ENCODE measurements at regions not wholly inside any gene's neighbourhood (a gene's known extent, or its start where the extent isn't known, plus 50 kb on each side); places are given as distances from the start of the nearest gene placed in this dataset.
A peak's percentile ranks its signal among the peaks of the same experiment; 100 is the strongest.

DNA sequence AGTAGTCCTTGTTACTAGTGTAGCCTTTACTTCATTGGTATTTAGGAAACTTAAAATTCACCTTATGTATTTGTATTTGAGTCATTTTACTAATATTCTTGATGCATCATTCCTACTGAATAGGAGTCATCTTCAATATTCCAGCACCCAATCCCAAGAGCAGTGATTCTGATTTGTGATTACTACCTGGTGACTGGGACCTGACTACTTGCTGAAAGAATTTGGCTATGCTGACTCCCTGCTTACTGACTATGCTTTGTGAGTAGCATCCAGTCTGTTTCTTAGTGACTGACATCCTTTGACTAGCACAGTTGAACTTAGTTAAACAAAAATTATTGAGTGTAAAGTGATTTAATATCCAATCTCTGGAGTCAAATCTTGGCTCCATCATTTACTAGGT is 129.9 kb upstream of the NEGR1 start:
- no peak for TF ChIP-seq CTCF (conservative IDR thresholded peaks at IDR 0.05; ENCODE audit: low read depth in 2 of 2)
- TF ChIP-seq ZNF331 (CRISPR knock-in tag; IDR thresholded peaks at IDR 0.05; ENCODE audit: low read depth), result no peak
- H3K4me3 Mint-ChIP-seq, result no peak overlapping the region
- H3K79me2 ChIP-seq (replicated peaks; ENCODE audit: insufficient read depth), result no peaks in the 10 kb centered on the region
- H4K20me1 ChIP-seq (replicated peaks; ENCODE audit: insufficient read depth), result no peaks in the 10 kb centered on the region
- no peak overlapping the region for H3K27ac ChIP-seq (ENCODE audit: low read depth)
- H3K4me1 Mint-ChIP-seq, result peaks cover 3% of the 10 kb centered on the region; the same call in 2 of the 3 replicates
- no peak for ATAC-seq
- H2AFZ ChIP-seq, result no peak overlapping the region
- no peaks in the 10 kb centered on the region for H3K36me3 ChIP-seq (ENCODE audit: insufficient read depth)
- no peak overlapping the region for H3K4me2 ChIP-seq
- DNase-seq (ENCODE audit: low spot score), result no peak
- H3K4me1 ChIP-seq (ENCODE audit: insufficient read depth), result no peaks in the 10 kb centered on the region
- no peak overlapping the region for H3K27ac Mint-ChIP-seq
- no peak overlapping the region for H3K4me3 ChIP-seq
- peaks cover 3% of the 10 kb centered on the region for H3K27me3 Mint-ChIP-seq (ENCODE audit: insufficient read depth, low read depth, poor library complexity)
- no peaks in the 10 kb centered on the region; the same call in 2 of the 3 replicates for H3K9me3 Mint-ChIP-seq
- H3K27me3 ChIP-seq (ENCODE audit: insufficient read depth), result no peaks in the 10 kb centered on the region
- H3K36me3 Mint-ChIP-seq (ENCODE audit: low read depth), result peaks cover 3% of the 10 kb centered on the region; the same call in 1 of the 3 replicates
- H3F3A ChIP-seq (replicated peaks; ENCODE audit: low read depth), result no peaks in the 10 kb centered on the region
- H3K9me2 ChIP-seq (ENCODE audit: insufficient read depth), result no peaks in the 10 kb centered on the region

DNA sequence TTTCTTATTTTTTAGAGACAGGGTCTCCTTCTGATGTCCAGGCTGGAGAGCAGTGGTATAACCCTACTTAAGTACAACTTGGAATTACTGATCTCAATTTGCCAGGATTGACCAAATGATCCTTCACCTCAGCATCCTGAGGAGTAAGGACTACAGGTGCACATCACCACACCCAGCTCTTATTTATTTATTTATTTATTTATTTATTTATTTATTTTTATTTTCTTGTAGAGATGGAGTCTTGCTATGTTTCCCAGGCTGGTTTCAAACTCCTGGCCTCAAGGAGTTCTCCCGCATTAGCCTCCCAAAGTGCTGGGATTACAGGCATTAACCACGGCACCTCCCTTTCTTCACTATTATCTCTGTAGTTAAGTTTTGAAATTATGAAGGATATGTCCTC is 117.5 kb upstream of the NEGR1 start:
- no peaks in the 10 kb centered on the region for H3K36me3 Mint-ChIP-seq (ENCODE audit: low read depth)
- no peak overlapping the region for H3K4me2 ChIP-seq
- no peaks in the 10 kb centered on the region for H3K36me3 ChIP-seq (ENCODE audit: insufficient read depth)
- ATAC-seq, result no peak
- no peaks in the 10 kb centered on the region for H3K9me3 Mint-ChIP-seq
- no peaks in the 10 kb centered on the region for H4K20me1 ChIP-seq (replicated peaks; ENCODE audit: insufficient read depth)
- H3K4me3 ChIP-seq, result no peak overlapping the region
- H3K4me3 Mint-ChIP-seq, result no peak overlapping the region
- no peak for DNase-seq (ENCODE audit: low spot score)
- TF ChIP-seq ZNF331 (CRISPR knock-in tag; IDR thresholded peaks at IDR 0.05; ENCODE audit: low read depth) (no peak), JUNB (IDR thresholded peaks at IDR 0.05; ENCODE audit: unreplicated experiment) (no peak), EZH2phosphoT487 (IDR thresholded peaks at IDR 0.05; ENCODE audit: unreplicated experiment) (no peak), EZH2 (IDR thresholded peaks at IDR 0.05; ENCODE audit: low read depth, unreplicated experiment) (no peak)
- H3K27ac Mint-ChIP-seq, result no peak overlapping the region
- no peaks in the 10 kb centered on the region for H3F3A ChIP-seq (replicated peaks; ENCODE audit: low read depth)
- no peaks in the 10 kb centered on the region for H3K79me2 ChIP-seq (replicated peaks; ENCODE audit: insufficient read depth)
- no peak overlapping the region for H3K27ac ChIP-seq (ENCODE audit: low read depth)
- H3K4me1 ChIP-seq (ENCODE audit: insufficient read depth), result no peaks in the 10 kb centered on the region
- H3K27me3 ChIP-seq (ENCODE audit: insufficient read depth), result no peaks in the 10 kb centered on the region
- no peak overlapping the region for H2AFZ ChIP-seq
- peaks cover 2% of the 10 kb centered on the region; the same call in 2 of the 3 replicates for H3K4me1 Mint-ChIP-seq
- H3K9me2 ChIP-seq (ENCODE audit: insufficient read depth), result no peaks in the 10 kb centered on the region
- H3K27me3 Mint-ChIP-seq (ENCODE audit: insufficient read depth, low read depth, poor library complexity), result peaks cover 2% of the 10 kb centered on the region

- Histone ChIP-seq H3K4me1 (ENCODE audit: insufficient read depth) (no peaks in the 10 kb centered on the region), H3K79me2 (replicated peaks; ENCODE audit: insufficient read depth) (no peaks in the 10 kb centered on the region), H2AFZ (no peak overlapping the region), H3K9me2 (ENCODE audit: insufficient read depth) (no peaks in the 10 kb centered on the region), H3K4me2 (no peak overlapping the region), H3K27ac (ENCODE audit: low read depth) (no peak overlapping the region), H3K27me3 (ENCODE audit: insufficient read depth) (no peaks in the 10 kb centered on the region), H3K36me3 (ENCODE audit: insufficient read depth) (no peaks in the 10 kb centered on the region), H3K4me3 (no peak overlapping the region), H4K20me1 (replicated peaks; ENCODE audit: insufficient read depth) (no peaks in the 10 kb centered on the region), H3F3A (replicated peaks; ENCODE audit: low read depth) (no peaks in the 10 kb centered on the region)
- H3K27ac Mint-ChIP-seq, result peak overlapping the region; percentile 34
- TF ChIP-seq EZH2phosphoT487 (IDR thresholded peaks at IDR 0.05; ENCODE audit: unreplicated experiment) (no peak), ZNF114 (CRISPR knock-in tag; IDR thresholded peaks at IDR 0.05) (no peak)
- TF ChIP-seq, protein P1, sequence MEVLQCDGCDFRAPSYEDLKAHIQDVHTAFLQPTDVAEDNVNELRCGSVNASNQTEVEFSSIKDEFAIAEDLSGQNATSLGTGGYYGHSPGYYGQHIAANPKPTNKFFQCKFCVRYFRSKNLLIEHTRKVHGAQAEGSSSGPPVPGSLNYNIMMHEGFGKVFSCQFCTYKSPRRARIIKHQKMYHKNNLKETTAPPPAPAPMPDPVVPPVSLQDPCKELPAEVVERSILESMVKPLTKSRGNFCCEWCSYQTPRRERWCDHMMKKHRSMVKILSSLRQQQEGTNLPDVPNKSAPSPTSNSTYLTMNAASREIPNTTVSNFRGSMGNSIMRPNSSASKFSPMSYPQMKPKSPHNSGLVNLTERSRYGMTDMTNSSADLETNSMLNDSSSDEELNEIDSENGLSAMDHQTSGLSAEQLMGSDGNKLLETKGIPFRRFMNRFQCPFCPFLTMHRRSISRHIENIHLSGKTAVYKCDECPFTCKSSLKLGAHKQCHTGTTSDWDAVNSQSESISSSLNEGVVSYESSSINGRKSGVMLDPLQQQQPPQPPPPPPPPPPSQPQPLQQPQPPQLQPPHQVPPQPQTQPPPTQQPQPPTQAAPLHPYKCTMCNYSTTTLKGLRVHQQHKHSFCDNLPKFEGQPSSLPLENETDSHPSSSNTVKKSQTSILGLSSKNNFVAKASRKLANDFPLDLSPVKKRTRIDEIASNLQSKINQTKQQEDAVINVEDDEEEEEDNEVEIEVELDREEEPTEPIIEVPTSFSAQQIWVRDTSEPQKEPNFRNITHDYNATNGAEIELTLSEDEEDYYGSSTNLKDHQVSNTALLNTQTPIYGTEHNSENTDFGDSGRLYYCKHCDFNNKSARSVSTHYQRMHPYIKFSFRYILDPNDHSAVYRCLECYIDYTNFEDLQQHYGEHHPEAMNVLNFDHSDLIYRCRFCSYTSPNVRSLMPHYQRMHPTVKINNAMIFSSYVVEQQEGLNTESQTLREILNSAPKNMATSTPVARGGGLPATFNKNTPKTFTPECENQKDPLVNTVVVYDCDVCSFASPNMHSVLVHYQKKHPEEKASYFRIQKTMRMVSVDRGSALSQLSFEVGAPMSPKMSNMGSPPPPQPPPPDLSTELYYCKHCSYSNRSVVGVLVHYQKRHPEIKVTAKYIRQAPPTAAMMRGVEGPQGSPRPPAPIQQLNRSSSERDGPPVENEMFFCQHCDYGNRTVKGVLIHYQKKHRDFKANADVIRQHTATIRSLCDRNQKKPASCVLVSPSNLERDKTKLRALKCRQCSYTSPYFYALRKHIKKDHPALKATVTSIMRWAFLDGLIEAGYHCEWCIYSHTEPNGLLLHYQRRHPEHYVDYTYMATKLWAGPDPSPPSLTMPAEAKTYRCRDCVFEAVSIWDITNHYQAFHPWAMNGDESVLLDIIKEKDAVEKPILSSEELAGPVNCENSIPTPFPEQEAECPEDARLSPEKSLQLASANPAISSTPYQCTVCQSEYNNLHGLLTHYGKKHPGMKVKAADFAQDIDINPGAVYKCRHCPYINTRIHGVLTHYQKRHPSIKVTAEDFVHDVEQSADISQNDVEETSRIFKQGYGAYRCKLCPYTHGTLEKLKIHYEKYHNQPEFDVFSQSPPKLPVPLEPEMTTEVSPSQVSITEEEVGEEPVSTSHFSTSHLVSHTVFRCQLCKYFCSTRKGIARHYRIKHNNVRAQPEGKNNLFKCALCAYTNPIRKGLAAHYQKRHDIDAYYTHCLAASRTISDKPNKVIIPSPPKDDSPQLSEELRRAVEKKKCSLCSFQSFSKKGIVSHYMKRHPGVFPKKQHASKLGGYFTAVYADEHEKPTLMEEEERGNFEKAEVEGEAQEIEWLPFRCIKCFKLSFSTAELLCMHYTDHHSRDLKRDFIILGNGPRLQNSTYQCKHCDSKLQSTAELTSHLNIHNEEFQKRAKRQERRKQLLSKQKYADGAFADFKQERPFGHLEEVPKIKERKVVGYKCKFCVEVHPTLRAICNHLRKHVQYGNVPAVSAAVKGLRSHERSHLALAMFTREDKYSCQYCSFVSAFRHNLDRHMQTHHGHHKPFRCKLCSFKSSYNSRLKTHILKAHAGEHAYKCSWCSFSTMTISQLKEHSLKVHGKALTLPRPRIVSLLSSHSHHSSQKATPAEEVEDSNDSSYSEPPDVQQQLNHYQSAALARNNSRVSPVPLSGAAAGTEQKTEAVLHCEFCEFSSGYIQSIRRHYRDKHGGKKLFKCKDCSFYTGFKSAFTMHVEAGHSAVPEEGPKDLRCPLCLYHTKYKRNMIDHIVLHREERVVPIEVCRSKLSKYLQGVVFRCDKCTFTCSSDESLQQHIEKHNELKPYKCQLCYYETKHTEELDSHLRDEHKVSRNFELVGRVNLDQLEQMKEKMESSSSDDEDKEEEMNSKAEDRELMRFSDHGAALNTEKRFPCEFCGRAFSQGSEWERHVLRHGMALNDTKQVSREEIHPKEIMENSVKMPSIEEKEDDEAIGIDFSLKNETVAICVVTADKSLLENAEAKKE (CRISPR knock-in tag; IDR thresholded peaks at IDR 0.05), result no peak
- peaks cover 2% of the 10 kb centered on the region for H3K27me3 Mint-ChIP-seq (ENCODE audit: insufficient read depth, low read depth, poor library complexity)
- H3K9me3 Mint-ChIP-seq, result no peaks in the 10 kb centered on the region
- no peak overlapping the region for H3K4me3 Mint-ChIP-seq
- H3K4me1 Mint-ChIP-seq, result peaks cover 2% of the 10 kb centered on the region; the same call in 2 of the 3 replicates
- H3K36me3 Mint-ChIP-seq (ENCODE audit: low read depth), result no peaks in the 10 kb centered on the region
- DNase-seq (ENCODE audit: low spot score) (no peak), ATAC-seq (peak; percentile 41; the same call in 2 of the 3 replicates)
These were observed 115.4 kb upstream of the NEGR1 start for GRCh38 chr1:72397786-72398185.

All from GM23338 (cell line).